ENCODE measurements at regions not wholly inside any gene's neighbourhood (a gene's known extent, or its start where the extent isn't known, plus 50 kb on each side); places are given as distances from the start of the nearest gene placed in this dataset.
"Not testable (repeated sequence)": the region's sequence is repeated elsewhere in the genome, so short reads cannot be mapped to it uniquely, and the experiment has no call there.

DNA sequence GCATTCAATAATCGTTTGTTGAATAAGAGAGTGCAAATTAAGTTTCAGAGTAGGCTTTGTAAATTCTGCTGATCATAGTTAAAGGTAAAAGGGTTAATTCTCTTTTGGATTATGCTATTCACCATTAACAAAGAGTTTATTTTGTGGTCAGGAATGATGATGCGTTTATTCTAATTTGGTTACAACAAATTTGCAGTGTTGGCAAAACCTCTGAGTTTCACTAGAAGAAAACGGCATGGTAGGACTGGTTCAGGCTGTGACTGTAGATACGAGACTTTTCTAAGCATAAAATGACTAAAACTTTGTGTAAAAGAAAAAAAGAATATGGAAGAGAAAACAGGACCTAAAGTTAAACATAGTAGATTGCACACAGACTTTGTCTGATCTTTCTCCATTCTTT is 234.7 kb downstream of the TLR4 start:
- TF ChIP-seq CTCF (IDR thresholded peaks at IDR 0.05; ENCODE audit: insufficient read depth, low read depth, low read length): no peak
- TF ChIP-seq EZH2 (IDR thresholded peaks at IDR 0.05; ENCODE audit: insufficient read depth, low read length): no peak
- no peaks in the 10 kb centered on the region for H3K9me3 ChIP-seq (ENCODE audit: insufficient read depth, low read depth, low read length)
- no peak overlapping the region for H3K4me3 ChIP-seq (ENCODE audit: insufficient read depth, low read depth, low read length)
- H3K9ac ChIP-seq (ENCODE audit: low read length): no peak overlapping the region
- FAIRE-seq (no peak), DNase-seq (ENCODE audit: low read depth) (no peak)
- H3K27ac ChIP-seq (ENCODE audit: low read depth, low read length): no peak overlapping the region
- no peaks in the 10 kb centered on the region for H3K9me3 Mint-ChIP-seq (ENCODE audit: unreplicated experiment)
- no peak overlapping the region for H3K4me2 ChIP-seq (ENCODE audit: low read length)
- no peaks in the 10 kb centered on the region for H3K27me3 Mint-ChIP-seq (ENCODE audit: low read depth, unreplicated experiment)
- peaks cover 4% of the 10 kb centered on the region for H3K4me1 ChIP-seq (ENCODE audit: insufficient read depth, low read length)
- H3K27ac Mint-ChIP-seq (ENCODE audit: unreplicated experiment): no peak overlapping the region
- no peak overlapping the region for H2AFZ ChIP-seq (ENCODE audit: low read depth, low read length)
- H3K27me3 ChIP-seq (ENCODE audit: insufficient read depth, low read length): no peaks in the 10 kb centered on the region
- H4K20me1 ChIP-seq (ENCODE audit: insufficient read depth, low read length): no peaks in the 10 kb centered on the region
- no peaks in the 10 kb centered on the region for H3K36me3 ChIP-seq (ENCODE audit: insufficient read depth, low read length)
- H3K36me3 Mint-ChIP-seq (ENCODE audit: low read depth, unreplicated experiment): no peaks in the 10 kb centered on the region
- H3K4me1 Mint-ChIP-seq (ENCODE audit: low read depth, unreplicated experiment): peaks cover 4% of the 10 kb centered on the region
- no peak overlapping the region for H3K4me3 Mint-ChIP-seq (ENCODE audit: unreplicated experiment)
- H3K79me2 ChIP-seq (ENCODE audit: insufficient read depth, low read length): no peaks in the 10 kb centered on the region

DNA sequence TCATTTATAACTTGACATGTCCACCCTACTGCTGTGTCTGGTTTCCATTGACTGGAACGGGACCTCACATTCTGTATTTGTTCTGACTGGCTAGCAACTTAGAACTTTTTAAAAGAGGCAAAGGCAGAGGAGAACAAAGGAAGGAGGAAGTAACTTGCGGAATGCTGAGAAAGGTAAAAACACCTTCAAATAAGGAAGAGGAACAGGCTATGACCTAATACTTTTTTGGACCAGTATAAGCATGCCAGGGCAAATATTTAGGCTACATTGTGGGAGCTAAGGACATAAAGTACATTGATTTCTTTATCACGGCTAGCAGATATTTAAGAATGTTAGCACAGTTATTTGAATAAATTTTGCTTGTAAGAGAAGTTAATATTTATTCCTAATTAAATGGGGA is 240.5 kb downstream of the TLR4 start:
- not testable (repeated sequence) for H3K4me3 ChIP-seq (ENCODE audit: insufficient read depth, low read depth, low read length); H3K4me1 Mint-ChIP-seq (ENCODE audit: low read depth, unreplicated experiment); H3K79me2 ChIP-seq (ENCODE audit: insufficient read depth, low read length); H3K9me3 Mint-ChIP-seq (ENCODE audit: unreplicated experiment); DNase-seq (ENCODE audit: low read depth); H3K27me3 Mint-ChIP-seq (ENCODE audit: low read depth, unreplicated experiment); H3K36me3 ChIP-seq (ENCODE audit: insufficient read depth, low read length); H3K4me1 ChIP-seq (ENCODE audit: insufficient read depth, low read length); FAIRE-seq; H3K27ac ChIP-seq (ENCODE audit: low read depth, low read length); H4K20me1 ChIP-seq (ENCODE audit: insufficient read depth, low read length); H3K9me3 ChIP-seq (ENCODE audit: insufficient read depth, low read depth, low read length); H2AFZ ChIP-seq (ENCODE audit: low read depth, low read length); H3K36me3 Mint-ChIP-seq (ENCODE audit: low read depth, unreplicated experiment); H3K9ac ChIP-seq (ENCODE audit: low read length); H3K27ac Mint-ChIP-seq (ENCODE audit: unreplicated experiment); H3K27me3 ChIP-seq (ENCODE audit: insufficient read depth, low read length); H3K4me3 Mint-ChIP-seq (ENCODE audit: unreplicated experiment); H3K4me2 ChIP-seq (ENCODE audit: low read length)

- no peak overlapping the region for H3K9ac ChIP-seq (ENCODE audit: low read length)
- FAIRE-seq (no peak), DNase-seq (ENCODE audit: low read depth) (no peak)
- H3K4me1 Mint-ChIP-seq (ENCODE audit: low read depth, unreplicated experiment): no peaks in the 10 kb centered on the region
- no peak overlapping the region for H3K4me3 ChIP-seq (ENCODE audit: insufficient read depth, low read depth, low read length)
- TF ChIP-seq CTCF (IDR thresholded peaks at IDR 0.05; ENCODE audit: insufficient read depth, low read depth, low read length) (no peak), EZH2 (IDR thresholded peaks at IDR 0.05; ENCODE audit: insufficient read depth, low read length) (no peak)
- H3K9me3 ChIP-seq (ENCODE audit: insufficient read depth, low read depth, low read length): no peaks in the 10 kb centered on the region
- no peaks in the 10 kb centered on the region for H3K27me3 ChIP-seq (ENCODE audit: insufficient read depth, low read length)
- H3K9me3 Mint-ChIP-seq (ENCODE audit: unreplicated experiment): no peaks in the 10 kb centered on the region
- H3K27me3 Mint-ChIP-seq (ENCODE audit: low read depth, unreplicated experiment): no peaks in the 10 kb centered on the region
- H3K36me3 ChIP-seq (ENCODE audit: insufficient read depth, low read length): no peaks in the 10 kb centered on the region
- H3K36me3 Mint-ChIP-seq (ENCODE audit: low read depth, unreplicated experiment): no peaks in the 10 kb centered on the region
- H2AFZ ChIP-seq (ENCODE audit: low read depth, low read length): no peak overlapping the region
- H3K27ac Mint-ChIP-seq (ENCODE audit: unreplicated experiment): no peak overlapping the region
- no peaks in the 10 kb centered on the region for H3K79me2 ChIP-seq (ENCODE audit: insufficient read depth, low read length)
- no peak overlapping the region for H3K4me2 ChIP-seq (ENCODE audit: low read length)
- H3K4me1 ChIP-seq (ENCODE audit: insufficient read depth, low read length): no peaks in the 10 kb centered on the region
- H4K20me1 ChIP-seq (ENCODE audit: insufficient read depth, low read length): no peaks in the 10 kb centered on the region
- no peak overlapping the region for H3K27ac ChIP-seq (ENCODE audit: low read depth, low read length)
- no peak overlapping the region for H3K4me3 Mint-ChIP-seq (ENCODE audit: unreplicated experiment)
Measured at GRCh38 chr9:117945286-117945685, 241.1 kb downstream of the TLR4 start.

All from astrocyte (in vitro differentiated cells and primary cell).